B cell (primary cell): ENCODE measurements at regions not wholly inside any gene's neighbourhood (a gene's known extent, or its start where the extent isn't known, plus 50 kb on each side); places are given as distances from the start of the nearest gene placed in this dataset.

Source experiments
- CTCF ChIP-seq: fragments of 200-600 bp; IDR thresholded peaks from one replicate; pipeline ENCODE4 v1.8.0; 2022; ENCODE audit warnings: antibody characterized with exemption, mild to moderate bottlenecking
- EZH2 ChIP-seq: IDR thresholded peaks from 2 replicates; pipeline ENCODE4 v1.6.1; 2012; ENCODE audit warnings: borderline replicate concordance, low read depth, mild to moderate bottlenecking, moderate library complexity, low read length; ENCODE audit not compliant: insufficient read depth, poor library complexity, severe bottlenecking

GRCh38 chr9:30746589-30746988 lies 1637.9 kb upstream of the ACO1 start:
- no peak for TF ChIP-seq CTCF
- no peak for TF ChIP-seq EZH2
